Putamen (tissue), 1 donor: ENCODE measurements at regions not wholly inside any gene's neighbourhood (a gene's known extent, or its start where the extent isn't known, plus 50 kb on each side); places are given as distances from the start of the nearest gene placed in this dataset.
"Not testable (repeated sequence)": the region's sequence is repeated elsewhere in the genome, so short reads cannot be mapped to it uniquely, and the experiment has no call there.

Experiments used
- DNase-seq: peaks from one replicate; pipeline ENCODE4 v3.0.0-alpha.2; 2016; ENCODE audit warnings: low spot score

DNA sequence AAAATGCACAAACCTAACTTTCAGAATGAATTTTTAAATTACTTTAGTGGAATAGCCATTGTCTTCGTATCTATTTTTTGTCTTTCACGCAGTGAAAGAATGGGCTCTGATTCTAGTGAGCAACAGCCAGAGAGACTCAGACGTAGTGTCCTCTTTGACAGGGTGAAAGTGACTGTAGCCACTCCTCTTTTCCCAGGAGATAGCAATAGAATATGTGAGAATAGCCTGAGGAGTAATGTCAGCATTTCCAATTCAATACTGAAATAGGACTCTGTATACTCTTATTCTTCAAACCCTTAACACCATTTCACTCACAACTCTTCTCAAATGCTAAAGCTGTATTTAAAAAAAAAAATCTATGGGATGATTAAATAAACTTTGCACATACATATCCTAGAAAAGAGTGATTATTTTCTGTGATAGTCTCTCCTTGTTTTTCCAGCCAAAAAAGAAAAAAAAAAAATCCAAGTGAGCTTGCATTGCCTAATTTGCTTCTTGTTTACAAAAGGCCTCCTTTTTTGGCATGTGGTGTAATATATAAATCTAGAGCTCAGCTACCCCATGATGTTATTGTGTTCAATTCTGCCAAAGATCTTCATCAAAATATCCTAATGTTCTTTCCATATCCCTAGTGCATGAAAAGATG, 626.1 kb upstream of the SLITRK6 start:
- DNase-seq, result no peak

DNA sequence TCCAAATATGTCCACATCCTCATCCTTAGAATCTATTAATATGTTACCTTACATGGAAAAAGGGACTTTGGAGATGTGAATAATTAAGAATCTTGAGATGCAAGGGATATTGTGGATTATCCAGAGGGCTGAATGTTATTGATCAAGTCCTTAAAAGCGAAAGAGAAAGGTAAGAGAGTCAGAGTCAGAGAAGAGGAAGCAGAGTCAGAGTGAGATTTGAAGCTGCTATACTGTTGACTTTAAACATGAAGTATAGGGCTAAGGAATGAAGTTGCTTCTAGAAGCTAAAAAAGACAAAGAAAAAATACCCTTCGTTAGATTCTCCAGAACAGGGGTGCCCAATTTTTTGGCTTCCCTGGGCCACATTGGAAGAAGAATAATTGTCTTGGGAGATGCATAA, 627.2 kb upstream of the SLITRK6 start:
- no peak for DNase-seq

DNA sequence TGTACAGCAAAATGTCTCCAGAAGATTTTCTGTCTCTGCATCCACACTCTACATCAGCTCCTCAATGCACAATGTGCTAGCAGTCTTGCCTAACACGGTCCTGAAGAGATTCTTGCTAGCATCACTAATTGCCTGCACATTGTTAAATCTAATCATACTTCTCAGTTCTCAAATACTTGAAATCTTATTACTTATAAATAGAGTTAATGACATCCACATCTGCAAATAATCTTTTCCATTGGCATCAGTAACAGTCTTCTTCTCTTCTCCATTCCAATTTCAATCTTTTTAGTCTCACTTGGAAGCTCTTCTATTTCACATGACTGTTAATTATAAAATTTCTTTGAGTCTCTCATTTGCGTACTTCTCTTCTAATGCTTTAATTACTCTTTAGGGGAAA, 630.5 kb upstream of the SLITRK6 start:
- DNase-seq, result no peak

DNA sequence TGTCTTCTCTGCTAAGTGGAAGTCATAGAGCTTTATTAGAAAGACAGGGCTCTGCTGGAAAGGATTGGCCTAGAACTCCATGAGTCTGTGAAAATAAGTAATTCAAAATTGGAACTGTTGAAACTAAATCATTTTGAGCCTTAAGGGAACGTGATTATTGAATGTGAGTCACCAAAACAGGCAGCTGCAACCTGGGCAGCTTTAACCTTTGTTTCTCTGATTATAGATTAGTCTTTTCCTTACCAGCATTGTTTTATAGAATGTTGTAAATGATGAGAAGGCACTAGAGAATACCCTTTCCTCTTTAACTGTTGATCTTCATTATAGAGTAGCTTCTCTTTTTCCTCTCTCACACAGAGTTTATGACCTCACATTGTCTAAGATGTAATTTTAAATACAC, 638.8 kb upstream of the SLITRK6 start:
- DNase-seq, result no peak

- DNase-seq, result no peak
Measured at GRCh38 chr13:86445206-86445605, 646.0 kb upstream of the SLITRK6 start.

GRCh38 chr13:86445672-86446071, 646.5 kb upstream of the SLITRK6 start:
- no peak for DNase-seq

- no peak for DNase-seq
Measured at GRCh38 chr13:86446311-86446710, 647.1 kb upstream of the SLITRK6 start.

GRCh38 chr13:86447479-86447878, 648.3 kb upstream of the SLITRK6 start:
- no peak for DNase-seq

GRCh38 chr13:86462011-86462410, 662.8 kb upstream of the SLITRK6 start:
- DNase-seq, result no peak

DNA sequence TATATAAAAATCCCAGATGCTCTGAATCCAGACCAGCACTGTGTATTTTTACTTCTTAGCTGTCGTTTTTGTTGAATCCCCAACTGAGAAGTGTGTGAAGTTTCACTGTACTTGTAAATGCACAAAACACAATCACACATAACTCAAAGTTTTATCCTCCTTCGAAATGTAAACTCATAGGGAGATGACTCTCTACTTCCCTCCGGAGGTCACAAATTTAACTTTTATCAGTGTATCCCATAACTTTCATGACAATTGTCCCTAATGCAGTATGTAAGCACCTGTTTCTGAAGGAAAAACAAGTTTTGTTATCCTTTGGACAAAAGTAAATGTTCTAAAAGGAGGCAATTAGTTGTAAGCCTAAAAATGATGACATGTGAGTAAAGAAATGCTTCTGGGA, 665.0 kb upstream of the SLITRK6 start:
- DNase-seq, result no peak

DNA sequence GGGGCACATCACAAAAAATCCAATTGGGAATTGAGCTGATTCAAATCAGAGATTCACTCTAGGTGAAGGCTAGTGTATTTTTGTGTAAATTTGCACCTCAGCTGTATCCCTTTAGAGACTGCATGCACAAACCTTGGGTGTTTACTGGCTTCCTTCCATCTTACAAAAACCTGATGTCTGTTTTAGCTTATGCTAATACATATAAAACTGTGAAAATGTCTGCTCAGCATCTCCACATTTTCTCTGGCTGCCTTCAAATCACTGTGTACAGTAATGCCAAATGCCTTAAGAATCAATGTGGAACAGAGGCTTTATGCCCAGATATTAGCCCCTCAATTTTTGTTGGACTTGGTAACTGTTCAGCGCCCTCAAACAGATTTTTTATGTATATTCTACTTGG, 675.8 kb upstream of the SLITRK6 start:
- DNase-seq, result no peak

DNA sequence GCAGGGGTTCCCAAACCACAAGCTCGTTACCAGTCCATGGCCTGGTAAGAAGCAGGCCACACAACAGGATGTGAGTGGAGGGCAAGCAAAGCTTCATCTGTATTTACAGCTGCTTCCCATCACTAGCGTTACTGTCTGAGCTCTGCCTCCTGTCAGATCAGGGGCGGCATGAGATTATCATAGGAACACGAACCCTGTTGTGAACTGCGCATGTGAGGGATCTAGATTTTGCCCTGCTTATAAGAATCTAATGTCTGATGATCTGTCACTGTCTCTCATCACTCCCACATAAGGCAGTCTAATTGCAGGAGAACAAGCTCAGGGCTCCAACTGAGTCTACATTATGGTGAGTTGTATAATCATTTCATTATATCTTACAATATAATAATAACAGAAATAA, 677.4 kb upstream of the SLITRK6 start:
- peak; percentile 70 for DNase-seq

GRCh38 chr13:86486582-86486981, 687.4 kb upstream of the SLITRK6 start:
- no peak for DNase-seq

- DNase-seq, result no peak
Measured at GRCh38 chr13:86491121-86491520, 691.9 kb upstream of the SLITRK6 start.

- not testable (repeated sequence) for DNase-seq
Measured at GRCh38 chr13:86501931-86502330, 702.7 kb upstream of the SLITRK6 start.

- DNase-seq, result no peak
Measured at GRCh38 chr13:86510792-86511191, 711.6 kb upstream of the SLITRK6 start.

- no peak for DNase-seq
Measured at GRCh38 chr13:86541461-86541860, 742.2 kb upstream of the SLITRK6 start.

GRCh38 chr13:86554066-86554465, 754.8 kb upstream of the SLITRK6 start:
- DNase-seq, result no peak

- no peak for DNase-seq
Measured at GRCh38 chr13:86559901-86560300, 760.7 kb upstream of the SLITRK6 start.

GRCh38 chr13:86562866-86563265, 763.6 kb upstream of the SLITRK6 start:
- no peak for DNase-seq

DNA sequence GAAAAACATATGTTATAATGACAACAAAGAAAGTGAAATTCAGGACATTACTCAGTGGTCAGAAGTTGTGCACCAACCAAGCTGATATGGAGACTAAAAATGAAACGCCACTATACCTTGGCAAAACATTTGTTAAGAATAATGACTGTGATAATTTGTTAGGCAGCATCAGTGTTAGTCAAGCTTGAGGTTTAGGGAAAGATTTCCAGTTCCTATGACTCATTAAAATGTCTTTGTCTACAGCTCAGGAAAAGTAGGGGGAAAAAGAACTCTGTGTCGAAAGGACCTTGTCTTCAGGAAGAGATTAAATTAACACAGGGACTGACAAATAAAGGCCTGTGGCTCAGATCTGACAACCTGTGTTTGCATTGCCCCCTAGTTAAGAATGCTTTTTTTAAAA, 764.1 kb upstream of the SLITRK6 start:
- DNase-seq, result no peak

DNA sequence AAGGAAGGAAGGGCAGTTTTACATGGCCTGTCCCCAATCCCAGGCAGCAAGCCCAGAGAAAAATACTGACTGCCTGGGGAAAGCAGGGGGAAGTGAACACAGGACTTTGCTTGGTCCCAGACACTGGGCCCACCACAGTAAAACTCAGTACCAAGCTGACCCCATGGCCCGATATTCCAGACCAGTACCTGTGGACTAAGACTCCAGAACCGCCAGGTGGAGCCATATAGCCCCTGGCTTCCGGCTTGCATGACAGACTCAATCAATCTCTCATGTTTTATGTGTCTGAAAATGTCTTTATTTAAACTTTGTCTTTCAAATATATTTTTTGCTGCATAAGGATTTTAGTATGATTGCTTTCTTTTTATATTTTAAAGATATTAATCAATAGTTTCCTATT, 767.9 kb upstream of the SLITRK6 start:
- no peak for DNase-seq

GRCh38 chr13:86569119-86569518, 769.9 kb upstream of the SLITRK6 start:
- DNase-seq, result no peak

DNA sequence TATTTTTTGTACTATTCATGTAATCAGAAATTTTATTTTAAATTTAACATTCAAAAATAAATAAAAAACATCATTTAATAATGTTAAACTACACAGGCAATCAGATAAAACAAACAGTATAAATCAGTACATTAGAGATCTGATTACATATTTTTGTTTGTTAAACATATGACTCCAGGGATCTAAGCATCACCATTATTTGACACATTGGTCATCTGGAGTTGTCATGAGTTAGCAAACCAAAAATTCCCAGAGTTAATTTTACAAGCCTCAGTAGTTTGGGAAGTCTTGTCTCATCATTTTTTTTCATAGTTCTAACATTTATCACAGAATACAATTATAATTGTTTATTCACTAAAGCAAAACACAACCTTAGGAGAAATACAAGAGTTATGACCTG, 770.8 kb upstream of the SLITRK6 start:
- no peak for DNase-seq

DNA sequence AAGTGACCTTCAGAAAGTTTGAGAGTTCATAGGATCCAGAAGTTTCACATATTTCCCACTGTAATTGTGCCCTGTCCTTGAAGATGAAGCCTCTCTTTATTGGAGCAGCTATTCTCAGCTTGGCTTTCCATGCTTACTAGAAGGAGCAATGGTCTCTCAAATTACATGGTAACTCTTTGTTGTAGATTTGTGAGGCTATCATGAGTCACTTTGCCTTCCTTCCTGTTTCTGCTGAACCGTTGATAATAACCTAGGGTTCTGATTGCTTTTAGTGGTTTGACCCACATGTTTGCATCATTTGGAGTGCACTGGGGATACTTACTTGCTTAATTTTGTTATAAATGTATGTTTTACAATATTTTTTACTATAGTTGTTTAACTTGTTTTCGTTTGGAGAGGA, 772.9 kb upstream of the SLITRK6 start:
- DNase-seq, result no peak
